Sigmoid colon (tissue), 4 donors: ENCODE measurements at regions not wholly inside any gene's neighbourhood (a gene's known extent, or its start where the extent isn't known, plus 50 kb on each side); places are given as distances from the start of the nearest gene placed in this dataset.

Source experiments
- POLR2A ChIP-seq, 2 donors: fragments of 450-650 bp; IDR thresholded peaks; one replicate each; pipeline ENCODE4 v1.6.1; 2016; ENCODE audit warnings: antibody characterized with exemption in 2 of 2, mild to moderate bottlenecking in 2 of 2, moderate library complexity in 2 of 2
- POLR2AphosphoS5 ChIP-seq, 4 donors: sonication (generic); formaldehyde crosslinking; IDR thresholded peaks; one replicate each; pipeline ENCODE4 v1.6.1; 2017; ENCODE audit warnings: antibody characterized with exemption in 4 of 4
- TF ChIP-seq, protein P1 (sequence below), 4 experiments: fragments of 450-650 bp in 3 of 4; fragments of 200-600 bp in 1 of 4; IDR thresholded peaks; one replicate each; pipeline ENCODE4 v1.5.1; 2016 to 2019; ENCODE audit warnings: antibody characterized with exemption in 4 of 4, mild to moderate bottlenecking in 3 of 4, moderate library complexity in 2 of 4

DNA sequence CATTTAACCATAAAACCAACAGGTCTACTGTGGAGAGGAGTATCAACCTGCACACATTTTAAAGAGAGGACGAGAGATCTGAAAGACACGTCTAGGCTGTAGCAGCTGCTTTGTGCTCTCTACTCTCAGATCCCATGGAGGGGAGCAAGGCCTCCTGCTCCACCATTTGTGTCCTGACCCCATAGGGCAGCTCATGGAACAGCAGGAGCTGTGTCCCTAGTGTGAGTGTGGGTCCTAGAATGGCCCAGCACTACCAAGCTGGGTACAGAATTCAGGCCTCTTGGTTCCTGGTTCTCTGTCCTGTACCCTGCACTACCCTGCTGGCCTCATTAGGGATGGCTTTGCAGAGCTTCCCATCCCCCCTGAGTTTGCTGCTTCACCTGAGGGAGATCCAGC, 76.5 kb downstream of the DHCR7 start:
- TF ChIP-seq POLR2A (IDR thresholded peaks at IDR 0.05): no peak
- TF ChIP-seq, protein P1, sequence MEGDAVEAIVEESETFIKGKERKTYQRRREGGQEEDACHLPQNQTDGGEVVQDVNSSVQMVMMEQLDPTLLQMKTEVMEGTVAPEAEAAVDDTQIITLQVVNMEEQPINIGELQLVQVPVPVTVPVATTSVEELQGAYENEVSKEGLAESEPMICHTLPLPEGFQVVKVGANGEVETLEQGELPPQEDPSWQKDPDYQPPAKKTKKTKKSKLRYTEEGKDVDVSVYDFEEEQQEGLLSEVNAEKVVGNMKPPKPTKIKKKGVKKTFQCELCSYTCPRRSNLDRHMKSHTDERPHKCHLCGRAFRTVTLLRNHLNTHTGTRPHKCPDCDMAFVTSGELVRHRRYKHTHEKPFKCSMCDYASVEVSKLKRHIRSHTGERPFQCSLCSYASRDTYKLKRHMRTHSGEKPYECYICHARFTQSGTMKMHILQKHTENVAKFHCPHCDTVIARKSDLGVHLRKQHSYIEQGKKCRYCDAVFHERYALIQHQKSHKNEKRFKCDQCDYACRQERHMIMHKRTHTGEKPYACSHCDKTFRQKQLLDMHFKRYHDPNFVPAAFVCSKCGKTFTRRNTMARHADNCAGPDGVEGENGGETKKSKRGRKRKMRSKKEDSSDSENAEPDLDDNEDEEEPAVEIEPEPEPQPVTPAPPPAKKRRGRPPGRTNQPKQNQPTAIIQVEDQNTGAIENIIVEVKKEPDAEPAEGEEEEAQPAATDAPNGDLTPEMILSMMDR (IDR thresholded peaks at IDR 0.05): no peak
- TF ChIP-seq POLR2AphosphoS5 (IDR thresholded peaks at IDR 0.05): no peak
